HG03175 (cell line): ENCODE measurements at regions not wholly inside any gene's neighbourhood (a gene's known extent, or its start where the extent isn't known, plus 50 kb on each side); places are given as distances from the start of the nearest gene placed in this dataset.
"Not testable (repeated sequence)": the region's sequence is repeated elsewhere in the genome, so short reads cannot be mapped to it uniquely, and the experiment has no call there.

Source experiments
- ATAC-seq: cut with Tn5 transposase; IDR thresholded peaks from one replicate; pipeline ENCODE4 v1.9.1; 2021; ENCODE audit warnings: mild to moderate bottlenecking, moderate library complexity; ENCODE audit not compliant: unreplicated experiment

DNA sequence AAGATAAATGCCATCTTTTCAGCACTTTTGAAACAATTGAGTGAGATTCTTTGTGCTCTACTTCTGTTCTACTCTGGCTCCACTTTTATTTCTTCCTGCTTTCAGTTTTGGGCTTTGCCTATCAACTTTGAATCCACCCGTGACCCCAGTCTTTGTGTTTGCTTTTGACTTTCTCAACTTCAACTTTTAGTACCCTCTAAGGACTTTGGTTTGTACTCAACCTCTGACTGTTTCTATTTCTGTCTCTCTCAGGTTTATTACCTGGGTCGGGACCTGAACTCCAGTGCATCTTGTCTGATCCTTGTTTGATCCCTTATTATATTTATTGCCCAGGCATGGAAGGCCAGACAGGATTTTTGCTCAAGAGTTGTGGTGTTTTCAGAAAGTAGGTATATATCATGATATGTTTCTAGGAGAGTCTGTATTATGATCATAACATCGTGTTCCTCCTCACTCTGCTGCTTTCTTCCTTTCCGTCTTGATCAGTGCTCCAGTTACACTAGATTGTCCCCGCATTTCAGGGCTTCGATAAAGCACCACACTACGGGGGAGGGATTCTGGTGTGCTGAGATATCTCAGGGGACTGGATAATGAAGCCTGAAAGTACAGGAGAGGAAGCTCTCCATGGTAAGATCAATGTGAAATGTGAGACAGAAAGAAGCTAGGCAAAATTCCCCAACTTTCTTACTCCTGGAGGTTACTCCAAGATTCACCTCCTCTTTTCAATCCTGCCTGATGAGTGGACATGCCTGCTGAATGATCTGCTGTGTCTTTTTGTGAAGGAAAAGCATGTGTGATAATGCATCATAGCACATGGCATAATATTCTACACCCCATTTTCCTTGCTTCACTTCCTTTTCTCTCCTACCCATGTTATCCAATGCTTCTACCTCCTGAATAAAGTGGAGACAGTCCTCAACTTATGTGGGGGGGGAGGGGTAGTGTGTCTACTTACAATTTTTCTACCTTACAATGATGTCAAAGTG is 155.5 kb upstream of the GRIN3A start:
- ATAC-seq, result no peak

DNA sequence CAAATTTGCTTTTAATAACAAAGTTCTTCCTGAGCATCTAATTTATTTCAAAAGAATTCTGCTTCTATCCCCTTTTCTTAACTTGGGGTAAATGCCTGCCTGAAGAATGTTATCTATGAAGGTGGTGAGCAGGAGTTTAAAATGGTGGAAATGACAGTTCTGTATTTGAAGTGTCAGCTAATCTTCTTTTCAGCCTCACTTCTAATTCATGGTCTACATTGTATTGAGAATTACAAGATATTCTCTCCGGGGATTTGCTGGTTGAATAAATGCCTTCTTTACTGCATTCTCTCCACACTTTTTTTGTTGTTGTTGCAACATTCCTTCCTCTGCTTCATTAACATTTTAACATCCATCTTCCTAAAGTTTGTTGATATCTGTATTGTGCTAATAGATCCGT is 143.1 kb upstream of the GRIN3A start:
- no peak for ATAC-seq

DNA sequence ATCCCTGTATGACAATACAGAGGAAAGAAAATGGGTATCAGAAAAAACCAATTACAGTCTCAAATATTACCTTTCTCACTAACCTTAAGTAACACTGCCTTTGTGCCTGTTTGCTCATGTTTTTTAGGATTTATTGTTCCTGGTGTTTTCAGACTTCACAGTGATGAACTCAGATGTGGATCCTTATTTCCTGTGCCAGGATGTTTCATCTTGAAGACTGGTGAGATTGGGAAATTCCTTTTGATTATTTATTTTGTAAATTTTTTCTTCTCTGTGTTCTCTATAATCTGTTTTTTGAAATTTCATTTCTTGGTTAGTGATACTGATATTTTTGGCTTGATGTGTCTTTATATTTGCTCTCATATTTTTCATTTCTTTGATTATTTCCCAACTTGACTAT is 142.4 kb upstream of the GRIN3A start:
- ATAC-seq, result no peak

DNA sequence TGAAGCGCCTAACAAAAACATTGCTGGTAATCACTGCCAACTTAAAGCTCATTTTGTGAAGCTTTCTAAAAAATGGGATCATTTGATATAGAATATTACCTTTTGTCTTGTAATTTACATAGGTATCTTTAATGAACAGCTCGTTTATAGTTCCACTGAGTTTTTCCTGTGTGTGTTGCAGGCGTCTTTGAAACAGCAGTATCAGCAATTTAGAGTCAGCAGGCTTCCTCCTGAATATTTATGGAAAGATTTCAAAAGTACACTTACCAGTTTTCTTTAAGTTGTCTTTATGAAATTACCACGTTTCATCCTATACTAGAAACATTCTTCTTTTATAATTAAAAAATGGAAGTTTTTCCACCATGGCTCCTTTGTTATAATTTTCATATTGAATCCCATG is 140.3 kb upstream of the GRIN3A start:
- ATAC-seq, result no peak

DNA sequence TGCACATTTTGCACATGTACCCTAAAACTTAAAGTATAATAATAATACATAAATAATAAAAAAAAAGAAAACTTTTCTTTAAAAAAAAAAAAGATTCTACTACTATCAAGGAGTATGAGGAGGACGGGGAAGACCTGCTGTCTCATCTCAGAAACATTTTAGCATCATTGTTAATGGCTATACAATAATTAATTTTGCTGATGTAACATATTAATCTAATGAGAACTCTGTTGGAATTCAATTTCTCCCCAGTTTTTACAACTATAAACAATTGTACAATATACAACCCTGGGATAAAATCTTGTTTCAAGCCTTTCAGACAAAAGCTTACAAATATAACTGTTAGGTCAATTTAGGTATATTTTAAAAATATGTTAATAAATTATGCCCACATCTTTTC is 139.0 kb upstream of the GRIN3A start:
- ATAC-seq, result no peak

DNA sequence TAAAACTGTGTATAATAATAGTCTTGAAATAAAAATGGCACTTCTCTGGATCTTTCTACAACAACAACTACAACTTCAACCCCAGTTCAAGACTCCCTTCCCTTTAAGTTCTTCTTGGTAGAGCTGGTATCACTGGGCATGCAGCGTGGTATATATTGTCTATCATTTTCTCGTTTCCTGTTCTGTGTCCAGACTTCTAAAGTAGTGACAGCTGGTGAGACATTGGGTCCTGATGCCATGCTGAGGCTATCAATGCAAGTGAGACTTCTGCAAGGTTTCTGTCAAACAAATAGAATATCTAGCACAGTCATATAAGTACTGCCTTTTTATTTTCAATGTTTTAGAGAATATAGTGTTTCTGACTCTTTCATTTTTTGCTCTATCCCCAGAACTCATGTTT is 123.0 kb upstream of the GRIN3A start:
- ATAC-seq, result no peak

DNA sequence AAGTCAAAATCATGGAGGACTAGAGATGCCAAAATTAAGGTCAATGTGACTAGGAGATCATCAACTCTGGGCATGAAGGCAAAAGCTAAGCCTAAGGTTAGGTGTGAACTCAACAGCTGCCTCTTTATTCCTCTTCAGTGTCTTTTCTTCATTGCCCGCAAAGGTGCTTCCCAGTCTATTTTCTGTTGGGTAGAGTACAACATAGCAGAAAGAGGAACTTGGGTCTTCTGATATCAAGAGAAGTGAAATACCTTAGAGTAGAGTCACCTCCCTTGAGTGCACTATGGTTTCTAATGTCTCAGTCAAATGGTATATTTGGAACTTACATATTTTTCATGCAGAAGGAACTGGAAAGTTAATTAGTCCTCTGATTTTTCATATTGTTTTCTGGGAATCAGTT is 122.5 kb upstream of the GRIN3A start:
- ATAC-seq, result no peak

DNA sequence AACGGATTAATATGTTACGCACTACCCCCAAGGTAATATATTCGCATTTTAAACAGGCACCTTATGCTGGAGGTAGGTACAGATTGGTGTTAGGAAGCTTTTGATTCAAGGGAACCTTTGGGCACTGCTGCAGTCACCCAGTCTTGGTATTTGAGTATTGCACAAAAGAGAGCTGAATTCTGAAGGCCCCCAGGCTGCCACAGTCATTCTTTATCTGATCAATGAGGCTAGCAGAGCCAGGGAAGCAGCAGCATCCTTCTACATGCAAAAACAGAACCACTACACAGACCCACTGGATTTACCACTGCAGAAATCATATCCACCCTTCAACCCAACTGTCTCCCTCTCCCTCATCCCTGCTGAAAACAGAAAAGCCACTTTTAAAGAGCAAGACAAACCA is 121.2 kb upstream of the GRIN3A start:
- no peak for ATAC-seq

DNA sequence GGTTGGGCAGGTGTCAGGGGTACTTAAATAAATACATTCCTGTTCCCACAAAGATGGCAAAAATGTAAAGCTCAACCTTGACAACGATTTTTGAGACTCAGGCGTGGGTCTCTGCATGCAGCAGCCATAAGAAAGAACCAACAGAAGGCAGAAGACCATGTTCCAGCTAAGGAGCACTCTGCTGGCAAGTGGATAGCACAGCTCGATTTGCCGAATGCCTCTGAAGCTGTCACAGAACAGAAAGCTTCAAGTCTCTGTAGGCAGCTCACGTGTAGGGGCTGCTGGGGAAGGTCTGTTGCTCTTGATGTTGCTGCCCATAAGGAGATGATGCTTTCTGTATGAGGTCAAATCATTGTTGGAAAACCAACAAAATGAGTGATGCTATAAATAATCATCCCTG is 119.6 kb upstream of the GRIN3A start:
- no peak for ATAC-seq

DNA sequence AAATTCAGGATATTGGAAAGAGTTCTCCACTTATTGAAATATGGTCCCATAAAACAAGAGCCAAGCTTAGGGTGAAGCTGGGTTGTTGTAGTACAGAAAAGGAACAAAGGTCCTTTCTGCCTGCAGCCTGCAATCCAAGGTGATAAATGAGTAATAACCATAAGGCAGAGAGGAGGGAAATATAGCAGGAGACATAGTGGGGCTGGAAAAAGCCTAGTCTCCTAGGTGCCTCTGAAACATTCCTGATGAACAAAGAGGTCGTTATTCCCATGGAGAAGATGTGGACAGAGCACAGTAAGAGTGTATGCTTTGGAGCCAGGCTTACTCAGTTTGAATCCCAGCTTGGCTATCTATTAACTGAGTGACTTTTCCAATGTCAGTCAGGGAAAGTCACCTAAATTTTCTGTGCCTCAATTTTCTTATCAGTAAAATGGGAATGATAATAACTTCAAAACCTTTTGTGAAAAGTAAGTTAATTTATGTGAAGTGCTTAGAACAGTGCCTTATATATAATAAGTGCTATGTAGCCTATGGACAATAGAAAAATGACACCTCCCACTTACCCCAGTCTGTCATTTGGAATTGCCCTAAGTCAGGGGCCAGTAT is 110.8 kb upstream of the GRIN3A start:
- no peak for ATAC-seq

DNA sequence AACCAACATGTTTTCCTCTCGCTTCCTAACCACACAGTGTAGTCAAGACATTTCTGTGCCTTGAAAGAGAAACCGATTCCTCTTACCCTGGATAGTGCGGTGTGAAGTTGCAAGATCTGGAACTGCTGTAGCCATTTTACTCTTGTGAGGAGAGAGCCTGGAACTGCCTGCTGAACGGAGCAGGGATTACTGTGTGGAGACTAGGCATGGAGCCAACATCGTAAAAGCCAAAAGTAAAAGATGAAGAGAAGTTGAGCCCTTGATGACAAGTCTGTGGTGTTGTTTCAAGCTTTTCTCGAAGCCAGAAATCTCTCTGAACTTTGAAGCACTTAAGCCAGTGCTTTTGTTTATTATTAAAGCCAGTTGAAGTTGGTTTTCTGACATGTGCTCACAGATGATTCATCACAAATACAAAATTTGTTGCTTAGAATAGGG is 110.1 kb upstream of the GRIN3A start:
- no peak for ATAC-seq

DNA sequence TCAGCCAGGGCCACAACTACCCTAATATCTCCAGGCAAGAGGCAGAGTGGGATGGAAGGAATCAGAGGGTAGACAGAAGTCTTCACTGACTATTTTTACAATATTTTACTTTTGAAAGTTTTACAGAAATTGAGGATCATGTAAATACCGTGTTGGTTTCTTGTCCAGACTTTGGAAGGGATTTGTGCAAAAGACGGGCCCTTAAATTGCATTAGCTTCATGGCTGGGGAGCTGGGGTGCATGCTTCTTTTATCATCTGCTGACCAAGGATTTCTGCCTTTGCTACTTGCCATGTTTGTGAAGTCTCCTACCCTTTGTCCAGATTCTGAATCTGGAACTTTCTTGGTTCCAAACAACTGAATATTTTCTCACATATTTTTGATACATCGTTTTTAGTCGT is 107.7 kb upstream of the GRIN3A start:
- ATAC-seq, result no peak

DNA sequence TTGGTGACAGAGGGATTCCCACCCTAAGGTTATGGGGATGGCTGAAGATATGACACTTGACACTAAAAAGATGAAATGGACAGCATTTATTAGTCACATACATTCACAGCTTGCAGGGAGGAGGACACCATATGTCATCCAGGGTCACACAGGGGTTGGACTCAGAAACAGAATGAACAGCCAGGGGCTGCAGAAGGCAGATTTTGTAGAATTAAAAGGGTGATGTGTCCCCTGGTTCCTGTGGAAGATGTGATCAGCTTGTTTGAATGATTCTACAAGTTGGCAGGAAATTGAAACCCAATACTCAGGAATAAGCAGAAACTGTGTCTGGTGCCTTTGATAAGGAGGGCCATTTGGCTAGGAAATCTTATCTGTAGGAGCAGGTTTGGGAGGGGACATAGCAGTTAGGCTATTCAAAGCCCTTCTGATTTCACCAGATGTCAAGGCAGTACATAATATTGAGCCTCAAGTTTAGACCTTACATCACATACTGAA is 102.3 kb upstream of the GRIN3A start:
- no peak for ATAC-seq

DNA sequence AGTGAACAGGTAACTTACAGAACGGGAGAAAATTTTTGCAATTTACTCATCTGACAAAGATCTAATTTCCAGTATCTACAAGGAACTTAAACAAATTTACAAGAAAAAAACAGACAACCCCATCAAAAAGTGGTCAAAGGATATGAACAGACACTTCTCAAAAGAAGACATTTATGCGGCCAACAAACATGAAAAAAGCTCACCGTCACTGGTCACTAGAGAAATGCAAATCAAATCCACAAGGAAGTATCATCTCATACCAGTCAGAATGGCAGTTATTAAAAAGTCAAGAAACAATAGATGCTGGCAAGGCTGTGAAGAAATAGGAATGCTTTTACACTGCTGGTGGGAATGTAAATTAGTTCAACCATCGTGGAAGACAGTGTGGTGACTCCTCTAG is 100.5 kb upstream of the GRIN3A start:
- not testable (repeated sequence) for ATAC-seq

DNA sequence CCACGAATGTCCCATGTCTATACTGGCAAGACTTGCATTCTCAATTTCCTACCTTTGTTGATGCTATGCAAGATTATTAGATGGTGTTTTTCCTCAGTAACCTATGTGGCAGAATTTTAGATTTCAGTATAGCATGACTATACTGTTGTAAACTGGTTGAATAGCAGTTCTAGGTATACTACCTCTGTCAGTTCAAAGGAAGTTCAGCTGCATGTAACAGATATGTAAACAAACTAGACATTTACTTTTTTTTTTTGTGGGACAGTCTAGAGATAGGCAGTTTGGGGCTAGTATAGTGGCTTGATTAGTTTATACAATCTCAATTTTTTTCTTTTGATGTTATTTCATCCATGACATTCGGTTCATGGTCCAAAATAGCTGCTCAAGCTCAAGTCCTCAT is 97.6 kb upstream of the GRIN3A start:
- ATAC-seq, result no peak

DNA sequence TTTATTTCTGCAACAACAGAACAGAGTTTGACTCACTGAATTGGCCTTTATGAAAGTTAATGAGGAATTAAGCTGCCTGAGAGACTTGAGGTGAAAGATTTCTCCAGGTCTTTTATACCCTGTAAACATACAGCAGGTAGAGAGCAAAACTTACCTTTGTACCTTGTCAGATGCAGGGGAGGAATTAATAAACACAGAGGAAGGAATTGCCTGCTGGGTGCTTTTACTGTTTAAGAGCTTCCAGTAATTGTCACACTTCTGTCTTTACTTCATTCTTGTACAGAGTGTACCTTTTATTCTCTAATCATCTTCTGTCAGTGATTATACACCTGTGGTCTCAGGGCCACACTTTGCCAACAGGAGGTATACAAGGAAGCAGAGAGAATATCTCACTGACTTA is 94.0 kb upstream of the GRIN3A start:
- no peak for ATAC-seq

DNA sequence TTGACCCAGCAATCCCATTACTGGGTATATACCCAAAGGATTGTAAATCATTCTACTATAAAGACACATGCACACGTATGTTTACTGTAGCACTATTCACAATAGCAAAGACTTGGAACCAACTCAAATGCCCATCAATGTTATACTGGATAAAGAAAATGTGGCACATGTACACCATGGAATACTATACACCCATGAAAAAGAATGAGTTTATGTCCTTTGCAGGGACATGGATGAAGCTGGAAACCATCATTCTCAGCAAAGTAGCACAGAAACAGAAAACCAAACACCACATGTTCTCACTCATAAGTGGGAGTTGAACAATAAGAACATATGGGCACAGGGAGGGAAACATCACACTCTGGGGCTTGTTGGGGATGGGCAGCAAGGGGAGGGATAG is 83.0 kb upstream of the GRIN3A start:
- not testable (repeated sequence) for ATAC-seq

DNA sequence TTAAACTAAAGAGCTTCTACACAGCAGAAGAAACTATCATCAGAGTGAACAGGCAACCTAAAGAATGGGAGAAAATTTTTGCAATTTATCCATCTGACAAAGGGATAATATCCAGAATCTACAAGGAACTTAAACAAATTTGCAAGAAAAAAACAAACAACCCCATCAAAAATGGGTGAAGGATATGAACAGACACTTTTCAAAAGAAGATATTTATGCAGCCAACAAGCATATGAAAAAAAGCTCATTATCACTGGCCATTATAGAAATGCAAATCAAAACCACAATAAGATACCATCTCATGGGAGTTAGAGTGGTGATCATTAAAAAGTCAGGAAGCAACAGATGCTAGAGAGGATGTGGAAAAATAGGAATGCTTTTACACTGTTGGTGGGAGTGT is 82.5 kb upstream of the GRIN3A start:
- ATAC-seq, result not testable (repeated sequence)

DNA sequence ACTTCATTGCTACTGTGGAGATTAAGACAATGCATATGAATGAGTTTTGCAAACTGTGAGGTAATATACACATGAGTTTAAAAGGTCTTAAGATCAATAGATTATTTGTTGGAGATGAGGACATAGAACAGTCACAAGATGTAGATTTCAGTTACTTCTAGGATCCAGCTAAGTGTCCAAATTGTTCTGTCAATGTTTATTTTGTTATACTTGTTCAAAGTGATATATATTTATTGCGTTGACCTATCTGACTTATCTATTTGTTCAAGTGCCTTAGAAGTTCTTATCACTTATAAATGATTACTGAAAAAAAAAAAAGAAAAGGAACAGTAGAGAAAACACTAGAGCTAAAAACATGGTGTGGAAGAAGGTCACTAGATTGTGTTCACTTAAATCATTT is 75.6 kb upstream of the GRIN3A start:
- ATAC-seq, result no peak

DNA sequence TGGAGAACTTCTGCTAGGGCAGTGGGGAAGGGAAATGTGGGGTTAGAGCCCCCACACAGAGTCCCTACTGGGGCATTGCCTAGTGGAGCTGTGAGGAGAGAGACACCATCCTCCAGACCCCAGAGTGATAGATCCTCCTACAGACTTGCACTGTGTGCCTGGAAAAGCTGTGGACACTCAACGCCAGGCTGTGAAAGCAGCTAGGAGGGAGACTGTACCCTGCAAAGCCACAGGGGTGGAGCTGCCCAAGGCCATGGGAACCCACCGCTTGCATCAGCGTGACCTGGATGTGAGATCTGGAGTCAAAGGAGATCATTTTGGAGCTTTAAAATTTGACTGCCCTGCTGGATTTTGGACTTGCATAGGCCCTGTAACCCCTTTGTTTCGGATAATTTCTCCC is 69.4 kb upstream of the GRIN3A start:
- not testable (repeated sequence) for ATAC-seq

DNA sequence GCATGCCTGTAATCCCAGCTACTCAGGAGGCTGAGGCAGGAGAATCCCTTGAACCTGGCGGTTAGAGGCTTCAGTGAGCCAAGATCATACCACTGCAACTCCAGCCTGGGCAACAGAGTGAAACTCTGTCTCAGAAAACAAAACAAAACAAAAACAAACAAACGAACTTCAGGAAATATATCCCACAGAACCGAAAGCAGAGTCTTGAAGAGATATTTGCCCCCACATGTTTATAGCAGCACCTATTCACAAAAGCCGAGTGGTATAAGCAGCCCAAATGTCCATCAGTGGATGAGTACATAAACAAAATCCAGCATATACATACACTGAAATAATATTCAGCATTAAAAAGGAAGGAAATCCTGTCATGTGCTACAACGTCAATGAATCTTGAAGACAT is 57.6 kb upstream of the GRIN3A start:
- ATAC-seq, result no peak

DNA sequence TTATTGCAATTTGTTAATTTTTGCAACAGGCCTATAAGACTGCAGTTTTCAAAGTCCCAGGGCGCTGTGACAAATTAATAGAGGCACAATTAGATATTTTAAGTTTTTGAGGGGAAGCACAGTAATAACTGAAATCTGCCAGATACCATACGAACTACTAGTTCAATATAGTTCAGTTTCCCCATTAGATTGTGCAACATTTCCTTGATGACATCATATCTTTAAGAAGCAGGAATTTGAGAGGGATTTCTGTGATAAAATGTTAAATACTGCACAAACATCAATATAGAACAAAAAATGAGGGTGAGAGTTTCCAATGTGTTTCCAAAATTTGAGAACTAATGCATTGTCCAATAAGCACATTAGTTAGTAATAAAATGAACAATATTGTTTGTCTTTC is 56.7 kb upstream of the GRIN3A start:
- ATAC-seq, result no peak
